ENCODE measurements at regions not wholly inside any gene's neighbourhood (a gene's known extent, or its start where the extent isn't known, plus 50 kb on each side); places are given as distances from the start of the nearest gene placed in this dataset.

GRCh38 chr10:58981846-58982245, 194.6 kb upstream of the PHYHIPL start:
- TF ChIP-seq CTCF (IDR thresholded peaks at IDR 0.05; ENCODE audit: insufficient read depth, low read length, poor library complexity, severe bottlenecking): no peak
- H3K4me3 ChIP-seq (replicated peaks; ENCODE audit: low read depth, low read length): no peak overlapping the region
- no peaks in the 10 kb centered on the region for H3K36me3 ChIP-seq (ENCODE audit: control insufficient read depth, insufficient read depth, low read length)
- H3K27me3 ChIP-seq (replicated peaks; ENCODE audit: control insufficient read depth, insufficient read depth, low read length): no peaks in the 10 kb centered on the region
- DNase-seq (ENCODE audit: extremely low read depth, insufficient read length): no peak

GRCh38 chr10:58982470-58983239, 193.8 kb upstream of the PHYHIPL start:
- TF ChIP-seq CTCF (IDR thresholded peaks at IDR 0.05; ENCODE audit: insufficient read depth, low read length, poor library complexity, severe bottlenecking): no peak
- no peaks in the 10 kb centered on the region for H3K27me3 ChIP-seq (replicated peaks; ENCODE audit: control insufficient read depth, insufficient read depth, low read length)
- H3K36me3 ChIP-seq (ENCODE audit: control insufficient read depth, insufficient read depth, low read length): no peaks in the 10 kb centered on the region
- no peak for DNase-seq (ENCODE audit: extremely low read depth, insufficient read length)
- H3K4me3 ChIP-seq (replicated peaks; ENCODE audit: low read depth, low read length): no peak overlapping the region

- TF ChIP-seq CTCF (IDR thresholded peaks at IDR 0.05; ENCODE audit: insufficient read depth, low read length, poor library complexity, severe bottlenecking): no peak
- DNase-seq (ENCODE audit: extremely low read depth, insufficient read length): no peak
- Histone ChIP-seq H3K27me3 (replicated peaks; ENCODE audit: control insufficient read depth, insufficient read depth, low read length) (no peaks in the 10 kb centered on the region), H3K36me3 (ENCODE audit: control insufficient read depth, insufficient read depth, low read length) (no peaks in the 10 kb centered on the region), H3K4me3 (replicated peaks; ENCODE audit: low read depth, low read length) (no peak overlapping the region)
Measured at GRCh38 chr10:58985216-58985615, 191.2 kb upstream of the PHYHIPL start.

GRCh38 chr10:58989486-58990039, 186.9 kb upstream of the PHYHIPL start:
- no peak overlapping the region for H3K4me3 ChIP-seq (replicated peaks; ENCODE audit: low read depth, low read length)
- no peaks in the 10 kb centered on the region for H3K27me3 ChIP-seq (replicated peaks; ENCODE audit: control insufficient read depth, insufficient read depth, low read length)
- TF ChIP-seq CTCF (IDR thresholded peaks at IDR 0.05; ENCODE audit: insufficient read depth, low read length, poor library complexity, severe bottlenecking): no peak
- no peaks in the 10 kb centered on the region for H3K36me3 ChIP-seq (ENCODE audit: control insufficient read depth, insufficient read depth, low read length)
- DNase-seq (ENCODE audit: extremely low read depth, insufficient read length): no peak

- Histone ChIP-seq H3K36me3 (ENCODE audit: control insufficient read depth, insufficient read depth, low read length) (no peaks in the 10 kb centered on the region), H3K27me3 (replicated peaks; ENCODE audit: control insufficient read depth, insufficient read depth, low read length) (no peaks in the 10 kb centered on the region), H3K4me3 (replicated peaks; ENCODE audit: low read depth, low read length) (no peak overlapping the region)
- no peak for TF ChIP-seq CTCF (IDR thresholded peaks at IDR 0.05; ENCODE audit: insufficient read depth, low read length, poor library complexity, severe bottlenecking)
- DNase-seq (ENCODE audit: extremely low read depth, insufficient read length): no peak
Measured at GRCh38 chr10:58990693-58991092, 185.8 kb upstream of the PHYHIPL start.

Data from GM06990 (cell line).